ENCODE measurements at regions not wholly inside any gene's neighbourhood (a gene's known extent, or its start where the extent isn't known, plus 50 kb on each side); places are given as distances from the start of the nearest gene placed in this dataset.

DNA sequence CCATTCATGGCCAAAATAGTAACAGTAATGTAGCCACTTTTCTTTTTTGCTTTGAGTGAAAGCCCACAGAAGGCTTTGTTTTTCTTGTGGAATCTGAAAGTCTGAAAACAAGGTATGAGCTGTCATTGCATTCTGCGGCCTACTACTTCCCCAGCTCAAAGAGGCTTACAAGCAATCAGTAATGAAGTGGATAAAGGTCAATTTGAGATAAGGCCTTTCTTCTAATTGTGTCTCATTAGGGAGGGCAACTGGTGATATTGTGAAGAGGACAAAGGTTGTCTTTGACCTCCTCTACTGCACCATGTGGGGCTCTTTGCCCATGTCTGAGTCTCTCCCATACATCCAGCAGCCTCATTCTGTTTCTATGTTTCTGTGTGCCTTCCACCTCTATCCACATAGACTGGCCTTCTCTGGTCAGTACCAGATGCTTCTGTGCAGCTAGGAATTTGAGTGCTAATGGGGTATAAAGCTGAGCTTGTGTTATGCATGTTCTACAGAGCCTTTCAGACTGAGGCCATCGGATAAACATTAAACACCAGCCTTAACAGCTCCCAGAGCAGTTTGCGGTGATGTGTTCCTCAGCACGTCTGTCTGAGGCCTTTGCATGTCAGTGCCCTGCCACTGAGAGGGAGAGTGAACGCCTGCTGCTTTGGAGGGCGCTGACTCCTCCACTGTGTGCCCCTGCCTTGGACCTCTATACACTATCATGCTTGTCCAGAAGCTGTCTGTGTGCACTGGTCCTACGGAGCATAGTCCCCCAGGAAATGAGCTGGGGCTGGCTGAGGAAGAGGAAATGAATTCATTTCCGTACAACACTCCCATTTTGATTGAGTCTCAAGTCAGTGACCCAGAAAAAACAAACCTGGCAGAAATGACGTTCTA is 80.2 kb downstream of the SH2D1A start:
- H3K9me3 ChIP-seq, result no peaks in the 10 kb centered on the region
- no peak for DNase-seq (ENCODE audit: low spot score in 2 of 2)
- H3K4me1 ChIP-seq, result no peaks in the 10 kb centered on the region
- no peaks in the 10 kb centered on the region for H3K36me3 ChIP-seq
- H3K27ac ChIP-seq, result no peak overlapping the region
- no peaks in the 10 kb centered on the region for H3K27me3 ChIP-seq
- no peak overlapping the region for H3K4me3 ChIP-seq
- TF ChIP-seq EP300 (IDR thresholded peaks at IDR 0.05) (no peak), POLR2A (IDR thresholded peaks at IDR 0.05) (no peak)
- TF ChIP-seq, protein P1, sequence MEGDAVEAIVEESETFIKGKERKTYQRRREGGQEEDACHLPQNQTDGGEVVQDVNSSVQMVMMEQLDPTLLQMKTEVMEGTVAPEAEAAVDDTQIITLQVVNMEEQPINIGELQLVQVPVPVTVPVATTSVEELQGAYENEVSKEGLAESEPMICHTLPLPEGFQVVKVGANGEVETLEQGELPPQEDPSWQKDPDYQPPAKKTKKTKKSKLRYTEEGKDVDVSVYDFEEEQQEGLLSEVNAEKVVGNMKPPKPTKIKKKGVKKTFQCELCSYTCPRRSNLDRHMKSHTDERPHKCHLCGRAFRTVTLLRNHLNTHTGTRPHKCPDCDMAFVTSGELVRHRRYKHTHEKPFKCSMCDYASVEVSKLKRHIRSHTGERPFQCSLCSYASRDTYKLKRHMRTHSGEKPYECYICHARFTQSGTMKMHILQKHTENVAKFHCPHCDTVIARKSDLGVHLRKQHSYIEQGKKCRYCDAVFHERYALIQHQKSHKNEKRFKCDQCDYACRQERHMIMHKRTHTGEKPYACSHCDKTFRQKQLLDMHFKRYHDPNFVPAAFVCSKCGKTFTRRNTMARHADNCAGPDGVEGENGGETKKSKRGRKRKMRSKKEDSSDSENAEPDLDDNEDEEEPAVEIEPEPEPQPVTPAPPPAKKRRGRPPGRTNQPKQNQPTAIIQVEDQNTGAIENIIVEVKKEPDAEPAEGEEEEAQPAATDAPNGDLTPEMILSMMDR (IDR thresholded peaks at IDR 0.05), result no peak
- WGBS, 2 donors, result 56 to 74% methylated on average over 5 to 9 of the region's 9 CpGs

DNA sequence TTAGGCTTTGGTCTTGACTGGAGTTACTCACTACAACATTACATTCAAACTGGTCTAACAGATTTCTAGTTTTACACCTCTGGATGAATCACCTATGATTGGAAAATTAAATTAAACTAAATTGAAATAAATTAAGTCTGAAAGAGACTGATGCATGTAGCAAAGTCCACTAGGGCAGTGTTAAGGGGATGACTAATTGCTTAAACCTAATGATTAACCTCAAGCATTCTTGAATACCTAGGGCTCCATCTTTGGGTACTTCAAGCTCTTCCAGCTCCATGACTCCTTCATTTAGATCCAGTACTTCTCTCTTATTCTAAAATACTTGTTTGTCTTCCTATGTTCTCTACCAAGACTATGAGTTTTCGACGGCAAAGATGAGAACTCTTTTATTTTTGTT is 86.8 kb downstream of the SH2D1A start:
- Histone ChIP-seq H3K36me3 (no peaks in the 10 kb centered on the region), H3K9me3 (no peaks in the 10 kb centered on the region), H3K4me3 (no peak overlapping the region), H3K27me3 (no peaks in the 10 kb centered on the region), H3K4me1 (no peaks in the 10 kb centered on the region), H3K27ac (no peak overlapping the region)
- DNase-seq (ENCODE audit: low spot score in 2 of 2), result no peak
- TF ChIP-seq POLR2A (IDR thresholded peaks at IDR 0.05) (no peak), EP300 (IDR thresholded peaks at IDR 0.05) (no peak)
- TF ChIP-seq, protein P1 (IDR thresholded peaks at IDR 0.05), result no peak
- 47 to 48% methylated on average over 2 of the region's 2 CpGs for WGBS, 2 donors

DNA sequence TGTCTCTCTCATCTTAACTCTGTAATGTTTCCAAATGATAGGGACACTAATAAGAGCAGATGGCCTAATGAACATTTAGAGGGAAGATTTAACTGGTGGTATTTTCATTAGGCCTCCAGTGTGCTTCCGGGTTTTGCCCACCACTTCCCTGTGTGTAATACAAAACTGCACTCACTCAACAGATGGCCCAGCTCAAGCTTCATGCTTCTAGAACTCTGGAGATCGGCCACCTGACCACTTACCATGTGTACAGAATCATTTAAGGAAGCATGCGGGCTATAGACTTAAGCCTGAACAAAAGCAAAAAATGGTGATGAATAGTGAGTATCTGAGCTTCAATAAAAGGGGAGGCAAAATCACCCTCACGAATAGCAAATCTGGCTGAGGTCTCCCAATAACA is 89.3 kb downstream of the SH2D1A start:
- TF ChIP-seq POLR2A (IDR thresholded peaks at IDR 0.05) (no peak), EP300 (IDR thresholded peaks at IDR 0.05) (no peak)
- TF ChIP-seq, protein P1 (IDR thresholded peaks at IDR 0.05), result no peak
- H3K36me3 ChIP-seq, result no peaks in the 10 kb centered on the region
- H3K27ac ChIP-seq, result no peak overlapping the region
- no peaks in the 10 kb centered on the region for H3K27me3 ChIP-seq
- 70 to 83% methylated on average over 4 of the region's 4 CpGs for WGBS, 2 donors
- H3K4me1 ChIP-seq, result no peaks in the 10 kb centered on the region
- DNase-seq (ENCODE audit: low spot score in 2 of 2), result no peak
- no peak overlapping the region for H3K4me3 ChIP-seq
- H3K9me3 ChIP-seq, result no peaks in the 10 kb centered on the region

DNA sequence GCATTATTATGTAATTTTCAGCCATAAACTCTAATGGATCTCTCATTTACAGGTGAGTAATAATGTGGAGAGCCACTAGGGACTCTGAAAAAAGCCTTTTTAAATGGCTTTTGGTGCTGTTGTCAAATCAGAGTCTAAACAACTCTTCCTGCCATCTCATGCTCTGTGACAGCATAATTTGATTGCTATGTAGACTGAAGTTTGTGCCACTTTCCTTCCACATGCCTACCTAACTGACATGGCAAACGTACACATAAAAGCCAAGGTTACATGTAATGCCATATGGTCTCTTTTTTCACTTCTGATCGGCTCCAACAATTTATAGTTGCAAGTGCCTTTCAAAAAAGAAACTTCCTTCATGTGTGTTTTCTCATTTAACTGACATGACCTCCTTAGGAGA is 94.3 kb downstream of the SH2D1A start:
- H3K9me3 ChIP-seq, result no peaks in the 10 kb centered on the region
- 72 to 87% methylated on average over 2 of the region's 2 CpGs for WGBS, 2 donors
- no peak for DNase-seq (ENCODE audit: low spot score in 2 of 2)
- H3K4me3 ChIP-seq, result no peak overlapping the region
- no peak overlapping the region for H3K27ac ChIP-seq
- no peaks in the 10 kb centered on the region for H3K36me3 ChIP-seq
- H3K27me3 ChIP-seq, result no peaks in the 10 kb centered on the region
- no peaks in the 10 kb centered on the region for H3K4me1 ChIP-seq
- TF ChIP-seq POLR2A (IDR thresholded peaks at IDR 0.05) (no peak), EP300 (IDR thresholded peaks at IDR 0.05) (no peak)
- TF ChIP-seq, protein P1 (IDR thresholded peaks at IDR 0.05), result no peak

DNA sequence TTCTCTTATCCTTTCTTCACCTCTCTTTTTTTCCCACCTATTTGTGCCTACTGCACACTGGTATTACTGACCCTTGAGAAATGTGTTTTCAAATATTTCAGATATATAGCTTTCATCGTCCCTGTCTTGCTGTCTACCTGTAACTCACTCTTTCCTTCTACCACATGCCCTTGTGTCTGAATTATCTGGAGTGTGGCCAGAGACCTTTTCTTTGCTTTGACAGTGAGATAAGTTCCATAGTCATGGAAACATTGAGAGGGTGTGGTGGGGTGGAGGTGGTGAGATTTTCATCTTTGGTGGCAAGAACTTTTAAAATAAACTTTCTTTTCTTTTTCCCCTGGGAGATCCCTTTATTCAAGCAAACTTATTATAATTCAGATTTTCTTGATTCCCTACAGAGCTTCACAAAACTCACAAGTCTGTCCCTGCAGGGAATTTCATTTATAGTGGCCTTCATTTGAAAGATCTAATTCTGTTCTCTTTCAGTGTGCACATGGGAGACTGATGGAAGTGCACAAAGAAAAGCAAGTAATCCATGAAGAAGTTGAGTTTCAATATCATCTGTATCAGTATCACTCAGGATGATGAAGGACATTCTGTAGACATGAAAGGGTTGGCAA is 95.7 kb downstream of the SH2D1A start:
- no peak overlapping the region for H3K27ac ChIP-seq
- no peaks in the 10 kb centered on the region for H3K4me1 ChIP-seq
- TF ChIP-seq POLR2A (IDR thresholded peaks at IDR 0.05), result no peak
- no peaks in the 10 kb centered on the region for H3K27me3 ChIP-seq
- no peaks in the 10 kb centered on the region for H3K9me3 ChIP-seq
- 82 to 90% methylated on average over 1 of the region's 1 CpG for WGBS, 2 donors
- H3K36me3 ChIP-seq, result no peaks in the 10 kb centered on the region
- DNase-seq (ENCODE audit: low spot score in 2 of 2), result no peak
- no peak overlapping the region for H3K4me3 ChIP-seq
